ENCODE measurements at regions not wholly inside any gene's neighbourhood (a gene's known extent, or its start where the extent isn't known, plus 50 kb on each side); places are given as distances from the start of the nearest gene placed in this dataset.

GRCh38 chr9:108756746-108757490, 98.9 kb downstream of the ACTL7B start:
- Histone ChIP-seq H2AFZ (peak overlapping the region; percentile 38; the same call in 1 of the 2 replicates), H3K9me2 (ENCODE audit: insufficient read depth) (peaks cover 11% of the 10 kb centered on the region), H3K4me3 (no peak overlapping the region), H3K27ac (ENCODE audit: low read depth) (no peak overlapping the region), H4K20me1 (replicated peaks; ENCODE audit: insufficient read depth) (no peaks in the 10 kb centered on the region), H3K36me3 (ENCODE audit: insufficient read depth) (no peaks in the 10 kb centered on the region), H3K4me1 (ENCODE audit: insufficient read depth) (peaks cover 11% of the 10 kb centered on the region; the same call in 1 of the 2 replicates), H3F3A (replicated peaks; ENCODE audit: low read depth) (no peaks in the 10 kb centered on the region), H3K79me2 (replicated peaks; ENCODE audit: insufficient read depth) (no peaks in the 10 kb centered on the region), H3K4me2 (no peak overlapping the region), H3K27me3 (ENCODE audit: insufficient read depth) (no peaks in the 10 kb centered on the region)
- Mint-ChIP-seq H3K4me3 (no peak overlapping the region), H3K36me3 (ENCODE audit: low read depth) (no peaks in the 10 kb centered on the region; the same call in 2 of the 3 replicates), H3K4me1 (peaks cover 11% of the 10 kb centered on the region), H3K27ac (no peak overlapping the region), H3K9me3 (peaks cover 3% of the 10 kb centered on the region; the same call in 1 of the 3 replicates), H3K27me3 (ENCODE audit: insufficient read depth, low read depth, poor library complexity) (no peaks in the 10 kb centered on the region)
- TF ChIP-seq, protein P1, sequence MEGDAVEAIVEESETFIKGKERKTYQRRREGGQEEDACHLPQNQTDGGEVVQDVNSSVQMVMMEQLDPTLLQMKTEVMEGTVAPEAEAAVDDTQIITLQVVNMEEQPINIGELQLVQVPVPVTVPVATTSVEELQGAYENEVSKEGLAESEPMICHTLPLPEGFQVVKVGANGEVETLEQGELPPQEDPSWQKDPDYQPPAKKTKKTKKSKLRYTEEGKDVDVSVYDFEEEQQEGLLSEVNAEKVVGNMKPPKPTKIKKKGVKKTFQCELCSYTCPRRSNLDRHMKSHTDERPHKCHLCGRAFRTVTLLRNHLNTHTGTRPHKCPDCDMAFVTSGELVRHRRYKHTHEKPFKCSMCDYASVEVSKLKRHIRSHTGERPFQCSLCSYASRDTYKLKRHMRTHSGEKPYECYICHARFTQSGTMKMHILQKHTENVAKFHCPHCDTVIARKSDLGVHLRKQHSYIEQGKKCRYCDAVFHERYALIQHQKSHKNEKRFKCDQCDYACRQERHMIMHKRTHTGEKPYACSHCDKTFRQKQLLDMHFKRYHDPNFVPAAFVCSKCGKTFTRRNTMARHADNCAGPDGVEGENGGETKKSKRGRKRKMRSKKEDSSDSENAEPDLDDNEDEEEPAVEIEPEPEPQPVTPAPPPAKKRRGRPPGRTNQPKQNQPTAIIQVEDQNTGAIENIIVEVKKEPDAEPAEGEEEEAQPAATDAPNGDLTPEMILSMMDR (conservative IDR thresholded peaks at IDR 0.05; ENCODE audit: low read depth in 2 of 2): peak; percentile 64 to 66
- no peak for TF ChIP-seq NANOG (IDR thresholded peaks at IDR 0.05; ENCODE audit: borderline replicate concordance)
- peak; percentile 74 for DNase-seq (ENCODE audit: low spot score)
- ATAC-seq: peak; percentile 97

DNA sequence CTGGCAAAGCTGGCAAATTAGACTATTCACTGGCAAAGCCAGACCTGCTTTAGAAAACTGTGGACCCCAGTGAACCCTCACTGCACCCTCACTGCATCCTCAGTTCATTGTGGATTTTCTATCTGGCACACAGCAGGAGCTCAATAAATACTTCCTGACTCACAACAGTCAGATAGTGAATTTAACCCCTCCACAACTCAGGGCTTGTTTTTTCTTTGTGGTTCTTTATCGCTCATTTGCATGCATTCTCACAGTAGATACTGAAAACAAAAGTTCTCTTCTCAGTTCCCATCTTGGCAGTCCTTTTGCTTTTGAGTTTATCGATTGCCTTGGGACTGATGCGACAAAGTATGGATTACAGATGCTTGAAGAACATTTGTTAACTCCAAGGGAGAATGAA, 99.8 kb downstream of the ACTL7B start:
- Histone ChIP-seq H3F3A (replicated peaks; ENCODE audit: low read depth) (no peaks in the 10 kb centered on the region), H3K27me3 (ENCODE audit: insufficient read depth) (no peaks in the 10 kb centered on the region), H2AFZ (no peak overlapping the region), H3K4me1 (ENCODE audit: insufficient read depth) (peaks cover 11% of the 10 kb centered on the region; the same call in 1 of the 2 replicates), H4K20me1 (replicated peaks; ENCODE audit: insufficient read depth) (no peaks in the 10 kb centered on the region), H3K4me3 (no peak overlapping the region), H3K4me2 (no peak overlapping the region), H3K36me3 (ENCODE audit: insufficient read depth) (no peaks in the 10 kb centered on the region), H3K9me2 (ENCODE audit: insufficient read depth) (peaks cover 11% of the 10 kb centered on the region), H3K27ac (ENCODE audit: low read depth) (no peak overlapping the region), H3K79me2 (replicated peaks; ENCODE audit: insufficient read depth) (no peaks in the 10 kb centered on the region)
- no peaks in the 10 kb centered on the region; the same call in 2 of the 3 replicates for H3K36me3 Mint-ChIP-seq (ENCODE audit: low read depth)
- no peak overlapping the region for H3K27ac Mint-ChIP-seq
- peaks cover 11% of the 10 kb centered on the region for H3K4me1 Mint-ChIP-seq
- peaks cover 3% of the 10 kb centered on the region; the same call in 1 of the 3 replicates for H3K9me3 Mint-ChIP-seq
- H3K27me3 Mint-ChIP-seq (ENCODE audit: insufficient read depth, low read depth, poor library complexity): no peaks in the 10 kb centered on the region
- DNase-seq (ENCODE audit: low spot score) (peak; percentile 8), ATAC-seq (no peak)
- no peak overlapping the region for H3K4me3 Mint-ChIP-seq
- TF ChIP-seq EZH2phosphoT487 (IDR thresholded peaks at IDR 0.05; ENCODE audit: unreplicated experiment) (no peak), EZH2 (IDR thresholded peaks at IDR 0.05; ENCODE audit: low read depth, unreplicated experiment) (no peak), CREB1 (CRISPR knock-in tag; IDR thresholded peaks at IDR 0.05; ENCODE audit: low read depth) (no peak), REST (IDR thresholded peaks at IDR 0.05; ENCODE audit: unreplicated experiment) (no peak)
- TF ChIP-seq, protein P2, sequence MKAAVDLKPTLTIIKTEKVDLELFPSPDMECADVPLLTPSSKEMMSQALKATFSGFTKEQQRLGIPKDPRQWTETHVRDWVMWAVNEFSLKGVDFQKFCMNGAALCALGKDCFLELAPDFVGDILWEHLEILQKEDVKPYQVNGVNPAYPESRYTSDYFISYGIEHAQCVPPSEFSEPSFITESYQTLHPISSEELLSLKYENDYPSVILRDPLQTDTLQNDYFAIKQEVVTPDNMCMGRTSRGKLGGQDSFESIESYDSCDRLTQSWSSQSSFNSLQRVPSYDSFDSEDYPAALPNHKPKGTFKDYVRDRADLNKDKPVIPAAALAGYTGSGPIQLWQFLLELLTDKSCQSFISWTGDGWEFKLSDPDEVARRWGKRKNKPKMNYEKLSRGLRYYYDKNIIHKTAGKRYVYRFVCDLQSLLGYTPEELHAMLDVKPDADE (IDR thresholded peaks at IDR 0.05): no peak

Data from GM23338 (cell line).